ENCODE measurements at regions not wholly inside any gene's neighbourhood (a gene's known extent, or its start where the extent isn't known, plus 50 kb on each side); places are given as distances from the start of the nearest gene placed in this dataset.

GRCh38 chr5:133885566-133885965, 82.9 kb downstream of the C5orf15 start:
- RAD21 ChIA-PET (ENCODE audit: unreplicated experiment) = no interaction called here

GRCh38 chr5:133884569-133885311, 83.7 kb downstream of the C5orf15 start:
- H4K20me1 ChIP-seq (ENCODE audit: control insufficient read depth, insufficient read depth) = no peaks in the 10 kb centered on the region
- no TSS peak for BruUV-seq (replicated peaks)
- no peak overlapping the region for H3K27ac ChIP-seq (ENCODE audit: control insufficient read depth, insufficient read depth)
- no peak overlapping the region for H3K9ac ChIP-seq (ENCODE audit: control insufficient read depth, insufficient read depth, low read length)
- peaks cover 0 to 2% of the 10 kb centered on the region in 2 experiments; a peak in 1 of 4 replicates for H3K27me3 ChIP-seq (replicated peaks in 1 of 2; ENCODE audit: control insufficient read depth in 2 of 2, insufficient read depth in 2 of 2, low read length in 1 of 2)
- CTCF ChIA-PET = interaction anchor here (0.5 to 1.7 kb wide), 3 partner anchors 143 to 706 kb away, joined by 3 read pairs; no protein-coding TSS in a partner anchor
- ATAC-seq (no peak), DNase-seq (ENCODE audit: low read depth, low spot score) (no peak), FAIRE-seq (no peak)
- no peaks in the 10 kb centered on the region for H3K4me1 ChIP-seq (ENCODE audit: control insufficient read depth, insufficient read depth, low read length)
- no peak overlapping the region for H3K4me3 ChIP-seq
- POLR2A ChIA-PET = interaction anchor here (0.5 kb wide), 1 partner anchor 695 kb away, joined by 5 read pairs; no protein-coding TSS in a partner anchor
- H2AFZ ChIP-seq (ENCODE audit: control insufficient read depth, low read depth, low read length) = no peak overlapping the region
- intact Hi-C loops (cut with micrococcal nuclease; ENCODE audit: unreplicated experiment) = no loop called here
- no peak overlapping the region for H3K4me2 ChIP-seq (ENCODE audit: control insufficient read depth, insufficient read depth)
- RAD21 ChIA-PET (ENCODE audit: unreplicated experiment) = no interaction called here
- 23% methylated on average over 8 of the region's 8 CpGs for WGBS (ENCODE audit: insufficient coverage, insufficient replicate concordance, low lambda C conversion rate, missing lambda C conversion rate)
- H3K36me3 ChIP-seq (ENCODE audit: control insufficient read depth in 2 of 2, insufficient read depth in 2 of 2, low read length in 1 of 2) = no peaks in the 10 kb centered on the region
- no peaks in the 10 kb centered on the region for H3K79me2 ChIP-seq (ENCODE audit: control insufficient read depth, insufficient read depth, low read length)
- no peaks in the 10 kb centered on the region for H3K9me3 ChIP-seq (replicated peaks; ENCODE audit: control insufficient read depth, insufficient read depth, low read length)
- SMC1A ChIA-PET (ENCODE audit: uncharacterized antibody, unreplicated experiment) = interaction anchor here (0.8 to 1.2 kb wide), 2 partner anchors 20 to 21 kb away, joined by 3 read pairs; no protein-coding TSS in a partner anchor
- in situ Hi-C loops (cut with MboI) = no loop called here
- TF ChIP-seq PAX5 (IDR thresholded peaks at IDR 0.05; ENCODE audit: borderline replicate concordance, low read depth, low read length) = no peak
- no peak for TF ChIP-seq HDAC2 (IDR thresholded peaks at IDR 0.05)
- no peak for TF ChIP-seq ATF2 (IDR thresholded peaks at IDR 0.05; ENCODE audit: low read length)
- no peak for TF ChIP-seq TAF1 (IDR thresholded peaks at IDR 0.05; ENCODE audit: borderline replicate concordance, low read depth, low read length)
- no peak for TF ChIP-seq E2F4 (IDR thresholded peaks at IDR 0.05; ENCODE audit: low read depth, low read length)
- no peak for TF ChIP-seq CUX1 (IDR thresholded peaks at IDR 0.05; ENCODE audit: insufficient replicate concordance, low read depth, low read length)

More at GRCh38 chr5:133885566-133885965, 82.9 kb downstream of the C5orf15 start:
- Histone ChIP-seq H3K36me3 (ENCODE audit: control insufficient read depth in 2 of 2, insufficient read depth in 2 of 2, low read length in 1 of 2) (no peaks in the 10 kb centered on the region), H3K27ac (ENCODE audit: control insufficient read depth, insufficient read depth) (no peak overlapping the region), H3K9ac (ENCODE audit: control insufficient read depth, insufficient read depth, low read length) (no peak overlapping the region), H2AFZ (ENCODE audit: control insufficient read depth, low read depth, low read length) (no peak overlapping the region), H3K79me2 (ENCODE audit: control insufficient read depth, insufficient read depth, low read length) (no peaks in the 10 kb centered on the region), H3K9me3 (replicated peaks; ENCODE audit: control insufficient read depth, insufficient read depth, low read length) (no peaks in the 10 kb centered on the region), H3K4me2 (ENCODE audit: control insufficient read depth, insufficient read depth) (no peak overlapping the region), H3K4me1 (ENCODE audit: control insufficient read depth, insufficient read depth, low read length) (no peaks in the 10 kb centered on the region), H4K20me1 (ENCODE audit: control insufficient read depth, insufficient read depth) (no peaks in the 10 kb centered on the region), H3K27me3 (replicated peaks in 1 of 2; ENCODE audit: control insufficient read depth in 2 of 2, insufficient read depth in 2 of 2, low read length in 1 of 2) (peaks cover 0 to 2% of the 10 kb centered on the region in 2 experiments; a peak in 1 of 4 replicates), H3K4me3 (no peak overlapping the region)
- ChIA-PET POLR2A (interaction anchor here (0.6 kb wide), 1 partner anchor 73 kb away, joined by 3 read pairs; no protein-coding TSS in a partner anchor), SMC1A (ENCODE audit: uncharacterized antibody, unreplicated experiment) (interaction anchor here (1.2 kb wide), 1 partner anchor 19 kb away, joined by 3 read pairs; no protein-coding TSS in a partner anchor), CTCF (interaction anchor here (1.1 to 1.7 kb wide), 2 partner anchors 16 to 144 kb away, joined by 3 read pairs; no protein-coding TSS in a partner anchor)
- no peak for TF ChIP-seq CEBPB (IDR thresholded peaks at IDR 0.05; ENCODE audit: borderline replicate concordance in 1 of 2, low read depth in 2 of 2, low read length in 2 of 2)
- no peak for TF ChIP-seq IKZF1 (conservative IDR thresholded peaks at IDR 0.05)
- TF ChIP-seq ZNF384 (IDR thresholded peaks at IDR 0.05; ENCODE audit: borderline replicate concordance, low read depth, low read length) = no peak
- ATAC-seq (no peak), FAIRE-seq (no peak), DNase-seq (ENCODE audit: low read depth, low spot score) (no peak)
- WGBS (ENCODE audit: insufficient coverage, insufficient replicate concordance, low lambda C conversion rate, missing lambda C conversion rate) = 25% methylated on average over 6 of the region's 6 CpGs
- no TSS peak for BruUV-seq (replicated peaks)
- in situ Hi-C loops (cut with MboI) = no loop called here
- intact Hi-C loops (cut with micrococcal nuclease; ENCODE audit: unreplicated experiment) = no loop called here
